K562 (cell line): ENCODE measurements at regions not wholly inside any gene's neighbourhood (a gene's known extent, or its start where the extent isn't known, plus 50 kb on each side); places are given as distances from the start of the nearest gene placed in this dataset.

Experiments
- KLF6 ChIP-seq: fragments of 250-450 bp; sonication (Bioruptor Pico); IDR thresholded peaks from 2 replicates; pipeline ENCODE4 v1.4.0; 2020; ENCODE audit warnings: mild to moderate bottlenecking, moderate library complexity, borderline replicate concordance
- MED1 ChIP-seq: sonication (generic); formaldehyde crosslinking; IDR thresholded peaks from 2 replicates; pipeline ENCODE4 v1.8.1; 2023; ENCODE audit warnings: missing genetic modification reagents, borderline replicate concordance
- TF ChIP-seq, protein P1 (sequence below): sonication (generic); formaldehyde crosslinking; IDR thresholded peaks from 2 replicates; pipeline ENCODE4 v1.8.1; 2023; ENCODE audit warnings: missing genetic modification reagents, mild to moderate bottlenecking, borderline replicate concordance
- TF ChIP-seq, protein P2 (sequence below): fragments of 250-450 bp; sonication (Bioruptor Pico); IDR thresholded peaks from 2 replicates; pipeline ENCODE4 v1.5.0; 2020; ENCODE audit warnings: mild to moderate bottlenecking, borderline replicate concordance

DNA sequence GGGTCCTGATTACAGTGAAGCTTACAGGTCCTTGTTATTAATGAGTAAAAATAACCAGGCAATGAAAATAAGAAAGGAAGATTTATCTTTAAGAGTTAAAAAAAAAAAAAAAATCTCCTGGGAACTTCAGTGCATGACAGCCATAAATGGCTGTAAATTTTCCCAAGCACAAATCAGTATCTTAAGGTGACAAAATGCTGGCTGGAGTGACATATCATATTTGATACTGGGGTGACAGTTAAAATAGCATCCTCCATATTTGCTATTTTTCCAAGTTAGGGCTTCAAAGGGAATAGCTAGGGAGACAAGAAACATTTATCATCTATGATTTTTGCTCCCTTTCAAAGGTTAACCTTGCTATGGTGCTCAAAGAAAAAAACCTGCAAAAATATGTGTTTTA, 226.6 kb downstream of the PRDM2 start (continued):
- TF ChIP-seq, protein P1, sequence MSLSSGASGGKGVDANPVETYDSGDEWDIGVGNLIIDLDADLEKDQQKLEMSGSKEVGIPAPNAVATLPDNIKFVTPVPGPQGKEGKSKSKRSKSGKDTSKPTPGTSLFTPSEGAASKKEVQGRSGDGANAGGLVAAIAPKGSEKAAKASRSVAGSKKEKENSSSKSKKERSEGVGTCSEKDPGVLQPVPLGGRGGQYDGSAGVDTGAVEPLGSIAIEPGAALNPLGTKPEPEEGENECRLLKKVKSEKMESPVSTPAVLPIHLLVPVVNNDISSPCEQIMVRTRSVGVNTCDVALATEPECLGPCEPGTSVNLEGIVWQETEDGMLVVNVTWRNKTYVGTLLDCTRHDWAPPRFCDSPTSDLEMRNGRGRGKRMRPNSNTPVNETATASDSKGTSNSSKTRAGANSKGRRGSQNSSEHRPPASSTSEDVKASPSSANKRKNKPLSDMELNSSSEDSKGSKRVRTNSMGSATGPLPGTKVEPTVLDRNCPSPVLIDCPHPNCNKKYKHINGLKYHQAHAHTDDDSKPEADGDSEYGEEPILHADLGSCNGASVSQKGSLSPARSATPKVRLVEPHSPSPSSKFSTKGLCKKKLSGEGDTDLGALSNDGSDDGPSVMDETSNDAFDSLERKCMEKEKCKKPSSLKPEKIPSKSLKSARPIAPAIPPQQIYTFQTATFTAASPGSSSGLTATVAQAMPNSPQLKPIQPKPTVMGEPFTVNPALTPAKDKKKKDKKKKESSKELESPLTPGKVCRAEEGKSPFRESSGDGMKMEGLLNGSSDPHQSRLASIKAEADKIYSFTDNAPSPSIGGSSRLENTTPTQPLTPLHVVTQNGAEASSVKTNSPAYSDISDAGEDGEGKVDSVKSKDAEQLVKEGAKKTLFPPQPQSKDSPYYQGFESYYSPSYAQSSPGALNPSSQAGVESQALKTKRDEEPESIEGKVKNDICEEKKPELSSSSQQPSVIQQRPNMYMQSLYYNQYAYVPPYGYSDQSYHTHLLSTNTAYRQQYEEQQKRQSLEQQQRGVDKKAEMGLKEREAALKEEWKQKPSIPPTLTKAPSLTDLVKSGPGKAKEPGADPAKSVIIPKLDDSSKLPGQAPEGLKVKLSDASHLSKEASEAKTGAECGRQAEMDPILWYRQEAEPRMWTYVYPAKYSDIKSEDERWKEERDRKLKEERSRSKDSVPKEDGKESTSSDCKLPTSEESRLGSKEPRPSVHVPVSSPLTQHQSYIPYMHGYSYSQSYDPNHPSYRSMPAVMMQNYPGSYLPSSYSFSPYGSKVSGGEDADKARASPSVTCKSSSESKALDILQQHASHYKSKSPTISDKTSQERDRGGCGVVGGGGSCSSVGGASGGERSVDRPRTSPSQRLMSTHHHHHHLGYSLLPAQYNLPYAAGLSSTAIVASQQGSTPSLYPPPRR (CRISPR knock-in tag) = no peak
- TF ChIP-seq KLF6 (CRISPR knock-in tag) = no peak
- no peak for TF ChIP-seq MED1 (CRISPR knock-in tag)
- TF ChIP-seq, protein P2, sequence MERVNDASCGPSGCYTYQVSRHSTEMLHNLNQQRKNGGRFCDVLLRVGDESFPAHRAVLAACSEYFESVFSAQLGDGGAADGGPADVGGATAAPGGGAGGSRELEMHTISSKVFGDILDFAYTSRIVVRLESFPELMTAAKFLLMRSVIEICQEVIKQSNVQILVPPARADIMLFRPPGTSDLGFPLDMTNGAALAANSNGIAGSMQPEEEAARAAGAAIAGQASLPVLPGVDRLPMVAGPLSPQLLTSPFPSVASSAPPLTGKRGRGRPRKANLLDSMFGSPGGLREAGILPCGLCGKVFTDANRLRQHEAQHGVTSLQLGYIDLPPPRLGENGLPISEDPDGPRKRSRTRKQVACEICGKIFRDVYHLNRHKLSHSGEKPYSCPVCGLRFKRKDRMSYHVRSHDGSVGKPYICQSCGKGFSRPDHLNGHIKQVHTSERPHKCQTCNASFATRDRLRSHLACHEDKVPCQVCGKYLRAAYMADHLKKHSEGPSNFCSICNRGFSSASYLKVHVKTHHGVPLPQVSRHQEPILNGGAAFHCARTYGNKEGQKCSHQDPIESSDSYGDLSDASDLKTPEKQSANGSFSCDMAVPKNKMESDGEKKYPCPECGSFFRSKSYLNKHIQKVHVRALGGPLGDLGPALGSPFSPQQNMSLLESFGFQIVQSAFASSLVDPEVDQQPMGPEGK (CRISPR knock-in tag) = no peak
